ENCODE measurements at regions not wholly inside any gene's neighbourhood (a gene's known extent, or its start where the extent isn't known, plus 50 kb on each side); places are given as distances from the start of the nearest gene placed in this dataset.

DNA sequence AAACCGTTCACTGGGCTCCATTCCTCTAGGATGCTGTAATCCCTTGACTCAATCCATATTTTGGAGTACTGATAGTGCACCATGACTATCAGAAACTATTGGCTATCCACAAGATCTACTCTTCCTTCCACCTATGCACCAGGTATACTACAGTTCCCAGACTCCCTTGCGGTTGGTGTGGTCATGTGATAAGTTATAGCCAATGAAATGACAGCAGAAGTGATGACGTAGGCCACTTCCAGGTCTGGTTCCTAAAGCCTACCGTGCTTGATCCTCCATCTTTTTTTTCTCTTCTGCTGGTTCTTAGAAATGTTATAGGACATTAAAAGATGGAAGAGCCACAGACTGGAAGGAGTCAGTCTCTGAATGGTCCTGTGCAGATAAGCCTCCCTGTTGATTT, 278.8 kb upstream of the C16orf82 start:
- no peak for DNase-seq
- H3K9me3 ChIP-seq, result no peaks in the 10 kb centered on the region
- H3K4me1 ChIP-seq, result no peaks in the 10 kb centered on the region
- intact Hi-C loops (cut with DNase I), result no loop called here
- no peak overlapping the region for H3K4me3 ChIP-seq
- no peaks in the 10 kb centered on the region for H3K36me3 ChIP-seq
- no peak overlapping the region for H3K27ac ChIP-seq
- no peaks in the 10 kb centered on the region for H3K27me3 ChIP-seq
- no peak overlapping the region for H3K9ac ChIP-seq (ENCODE audit: low read depth in 2 of 2, low read length in 2 of 2)
- TF ChIP-seq, protein P1, sequence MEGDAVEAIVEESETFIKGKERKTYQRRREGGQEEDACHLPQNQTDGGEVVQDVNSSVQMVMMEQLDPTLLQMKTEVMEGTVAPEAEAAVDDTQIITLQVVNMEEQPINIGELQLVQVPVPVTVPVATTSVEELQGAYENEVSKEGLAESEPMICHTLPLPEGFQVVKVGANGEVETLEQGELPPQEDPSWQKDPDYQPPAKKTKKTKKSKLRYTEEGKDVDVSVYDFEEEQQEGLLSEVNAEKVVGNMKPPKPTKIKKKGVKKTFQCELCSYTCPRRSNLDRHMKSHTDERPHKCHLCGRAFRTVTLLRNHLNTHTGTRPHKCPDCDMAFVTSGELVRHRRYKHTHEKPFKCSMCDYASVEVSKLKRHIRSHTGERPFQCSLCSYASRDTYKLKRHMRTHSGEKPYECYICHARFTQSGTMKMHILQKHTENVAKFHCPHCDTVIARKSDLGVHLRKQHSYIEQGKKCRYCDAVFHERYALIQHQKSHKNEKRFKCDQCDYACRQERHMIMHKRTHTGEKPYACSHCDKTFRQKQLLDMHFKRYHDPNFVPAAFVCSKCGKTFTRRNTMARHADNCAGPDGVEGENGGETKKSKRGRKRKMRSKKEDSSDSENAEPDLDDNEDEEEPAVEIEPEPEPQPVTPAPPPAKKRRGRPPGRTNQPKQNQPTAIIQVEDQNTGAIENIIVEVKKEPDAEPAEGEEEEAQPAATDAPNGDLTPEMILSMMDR (IDR thresholded peaks at IDR 0.05), result no peak

DNA sequence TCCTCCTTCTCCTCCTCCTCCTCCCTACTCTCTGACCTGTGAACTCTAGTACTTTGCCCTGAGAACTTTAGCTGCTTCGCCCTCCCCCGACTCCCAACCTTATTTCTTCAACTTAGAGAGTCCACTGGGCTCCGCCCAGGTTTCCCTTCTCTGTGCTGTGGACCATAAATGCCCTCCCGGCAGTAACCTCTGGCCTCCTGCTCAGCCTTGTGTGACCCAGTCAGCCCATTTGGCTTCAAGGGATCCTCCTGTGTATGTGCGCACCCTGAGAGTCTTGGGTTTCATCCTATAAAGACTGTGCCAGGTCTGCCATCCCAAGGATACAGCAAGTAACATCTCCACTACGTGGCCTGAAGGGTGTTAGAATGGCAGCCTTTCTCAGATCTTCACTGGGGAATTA, 275.6 kb upstream of the C16orf82 start:
- no peak overlapping the region for H3K9ac ChIP-seq (ENCODE audit: low read depth in 2 of 2, low read length in 2 of 2)
- TF ChIP-seq, protein P1 (IDR thresholded peaks at IDR 0.05), result no peak
- no peak overlapping the region for H3K27ac ChIP-seq
- no peaks in the 10 kb centered on the region for H3K9me3 ChIP-seq
- H3K4me3 ChIP-seq, result no peak overlapping the region
- no peak for DNase-seq
- no peaks in the 10 kb centered on the region for H3K4me1 ChIP-seq
- intact Hi-C loops (cut with DNase I), result no loop called here
- H3K36me3 ChIP-seq, result no peaks in the 10 kb centered on the region
- H3K27me3 ChIP-seq, result no peaks in the 10 kb centered on the region

DNA sequence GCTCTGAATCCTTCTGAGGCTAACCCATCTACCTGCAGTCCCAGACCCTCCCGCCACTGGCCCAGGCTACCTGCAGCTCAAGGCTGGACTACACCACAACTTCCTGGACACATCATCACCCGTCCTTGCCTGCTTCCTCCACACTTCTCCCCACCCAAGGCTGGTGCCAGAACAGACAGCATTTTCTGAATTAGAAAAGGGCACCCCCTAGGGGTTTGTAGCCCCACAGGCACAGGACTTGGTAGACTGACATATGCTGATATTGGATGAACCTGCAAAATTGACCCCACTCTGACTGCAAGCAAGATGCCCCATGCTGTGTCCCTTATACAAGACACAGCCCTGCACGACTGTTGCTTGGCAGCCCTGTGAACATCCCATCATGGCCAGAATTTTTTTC, 271.5 kb upstream of the C16orf82 start:
- Histone ChIP-seq H3K4me1 (no peaks in the 10 kb centered on the region), H3K27me3 (no peaks in the 10 kb centered on the region), H3K27ac (no peak overlapping the region), H3K36me3 (no peaks in the 10 kb centered on the region), H3K9ac (ENCODE audit: low read depth in 2 of 2, low read length in 2 of 2) (no peak overlapping the region), H3K4me3 (no peak overlapping the region), H3K9me3 (no peaks in the 10 kb centered on the region)
- intact Hi-C loops (cut with DNase I), result no loop called here
- TF ChIP-seq, protein P1 (IDR thresholded peaks at IDR 0.05), result no peak
- no peak for DNase-seq

DNA sequence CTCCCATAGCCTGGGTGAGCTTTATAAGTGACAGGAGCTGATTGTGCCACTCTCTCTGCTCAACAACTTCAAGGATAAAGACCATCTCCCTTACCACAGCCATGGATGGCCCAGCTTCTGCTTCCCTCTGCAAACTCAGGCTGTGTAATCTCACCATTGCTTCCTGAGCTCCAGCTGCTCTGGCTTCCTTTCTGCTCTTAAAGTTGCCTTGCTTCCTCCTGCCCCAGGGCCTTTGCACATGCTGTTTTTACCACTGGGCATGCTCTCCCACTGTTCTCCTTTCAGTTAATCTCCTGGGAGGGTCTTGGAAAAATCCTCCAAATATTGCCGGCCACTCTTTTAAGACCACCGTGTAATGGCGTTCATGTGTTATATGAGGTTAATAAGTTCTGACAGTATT, 265.1 kb upstream of the C16orf82 start:
- intact Hi-C loops (cut with DNase I), result no loop called here
- DNase-seq, result no peak
- no peaks in the 10 kb centered on the region for H3K4me1 ChIP-seq
- no peak overlapping the region for H3K4me3 ChIP-seq
- H3K27ac ChIP-seq, result no peak overlapping the region
- no peak overlapping the region for H3K9ac ChIP-seq (ENCODE audit: low read depth in 2 of 2, low read length in 2 of 2)
- TF ChIP-seq, protein P1 (IDR thresholded peaks at IDR 0.05), result no peak
- H3K36me3 ChIP-seq, result no peaks in the 10 kb centered on the region
- H3K27me3 ChIP-seq, result no peaks in the 10 kb centered on the region
- H3K9me3 ChIP-seq, result no peaks in the 10 kb centered on the region

DNA sequence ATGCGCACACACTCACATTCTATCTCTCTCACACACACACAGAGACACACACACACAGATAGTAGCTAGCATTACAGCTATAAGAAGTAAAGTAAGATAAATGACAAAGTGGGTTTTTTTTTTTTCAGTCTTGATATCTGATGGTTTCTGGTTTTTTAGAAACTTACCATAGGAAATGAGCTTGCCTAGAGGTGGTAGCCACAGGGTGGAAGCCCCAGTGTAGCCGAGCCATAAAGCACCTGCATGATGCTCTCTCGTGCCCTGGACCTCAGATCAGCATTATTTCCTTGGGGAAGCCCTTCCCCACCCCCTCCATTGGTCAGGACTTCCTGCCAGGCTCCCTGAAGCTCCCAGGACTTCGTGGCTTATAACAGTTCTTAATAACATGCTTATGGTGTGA, 264.3 kb upstream of the C16orf82 start:
- intact Hi-C loops (cut with DNase I), result no loop called here
- TF ChIP-seq, protein P1 (IDR thresholded peaks at IDR 0.05), result no peak
- Histone ChIP-seq H3K36me3 (no peaks in the 10 kb centered on the region), H3K9me3 (no peaks in the 10 kb centered on the region), H3K4me3 (no peak overlapping the region), H3K9ac (ENCODE audit: low read depth in 2 of 2, low read length in 2 of 2) (no peak overlapping the region), H3K27ac (no peak overlapping the region), H3K4me1 (no peaks in the 10 kb centered on the region), H3K27me3 (no peaks in the 10 kb centered on the region)
- no peak for DNase-seq

DNA sequence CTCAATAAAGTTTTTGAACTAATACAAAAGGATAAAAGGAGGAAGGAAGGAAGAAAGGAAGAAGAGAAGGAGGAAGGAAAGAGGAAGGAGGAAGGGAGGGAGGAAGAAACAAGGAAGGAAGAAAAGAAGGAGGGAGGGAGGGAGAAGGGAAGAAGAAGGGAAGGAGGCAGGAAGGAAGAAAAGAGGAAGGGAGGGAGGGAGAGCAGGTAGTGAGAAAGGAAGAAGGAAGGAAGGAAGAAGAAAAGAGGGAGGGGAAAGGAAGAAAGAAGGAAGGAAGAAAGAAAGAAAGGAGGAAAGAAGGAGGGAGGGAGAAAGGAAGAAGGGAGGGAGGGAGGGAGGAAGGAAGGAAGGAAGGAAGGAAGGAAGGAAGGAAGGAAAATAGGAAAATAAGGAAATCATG, 263.8 kb upstream of the C16orf82 start:
- Histone ChIP-seq H3K27me3 (no peaks in the 10 kb centered on the region), H3K36me3 (no peaks in the 10 kb centered on the region), H3K4me1 (no peaks in the 10 kb centered on the region), H3K9me3 (no peaks in the 10 kb centered on the region), H3K4me3 (no peak overlapping the region), H3K9ac (ENCODE audit: low read depth in 2 of 2, low read length in 2 of 2) (no peak overlapping the region), H3K27ac (no peak overlapping the region)
- TF ChIP-seq, protein P1 (IDR thresholded peaks at IDR 0.05), result no peak
- no peak for DNase-seq
- intact Hi-C loops (cut with DNase I), result no loop called here
